ENCODE measurements at regions not wholly inside any gene's neighbourhood (a gene's known extent, or its start where the extent isn't known, plus 50 kb on each side); places are given as distances from the start of the nearest gene placed in this dataset.

GRCh38 chr13:23069566-23069965 lies 111.2 kb upstream of the SGCG start (continued):
- TF ChIP-seq CHD7 (IDR thresholded peaks at IDR 0.05; ENCODE audit: insufficient replicate concordance, low read length) (no peak), GTF2F1 (IDR thresholded peaks at IDR 0.05; ENCODE audit: borderline replicate concordance, low read depth, low read length) (no peak), JUND (IDR thresholded peaks at IDR 0.05; ENCODE audit: low read length) (no peak), CREB1 (IDR thresholded peaks at IDR 0.05) (no peak), ASH2L (IDR thresholded peaks at IDR 0.05; ENCODE audit: low read length) (no peak), GABPA (IDR thresholded peaks at IDR 0.05; ENCODE audit: borderline replicate concordance, insufficient read depth, low read length) (no peak), SIN3A (conservative IDR thresholded peaks at IDR 0.05 in 1 of 2, IDR thresholded peaks at IDR 0.05 in 1 of 2; ENCODE audit: low read depth in 1 of 2, low read length in 2 of 2) (no peak), POU5F1 (IDR thresholded peaks at IDR 0.05; ENCODE audit: low read depth, low read length) (no peak), CBX5 (IDR thresholded peaks at IDR 0.05; ENCODE audit: low read depth, low read length) (no peak)
